Mesendoderm (in vitro differentiated cells): ENCODE measurements at regions not wholly inside any gene's neighbourhood (a gene's known extent, or its start where the extent isn't known, plus 50 kb on each side); places are given as distances from the start of the nearest gene placed in this dataset.

Source experiments
- DNase-seq: peaks from one replicate; pipeline ENCODE4 v3.0.0; 2013
- H2AK5ac ChIP-seq: 2 replicates; pipeline ENCODE4 v1.6.1; 2013; ENCODE audit warnings: low read length, inconsistent platforms
- H2BK120ac ChIP-seq: 2 replicates; pipeline ENCODE4 v1.6.1; 2013; ENCODE audit warnings: low read depth, mild to moderate bottlenecking, low read length, moderate library complexity, mixed read lengths
- H2BK15ac ChIP-seq: replicated peaks from 2 replicates; pipeline ENCODE4 v1.6.1; 2013; ENCODE audit warnings: low read depth, mild to moderate bottlenecking, moderate library complexity
- H2BK5ac ChIP-seq: 2 replicates; pipeline ENCODE4 v1.6.1; 2013; ENCODE audit warnings: low read length, inconsistent platforms
- H3K18ac ChIP-seq: 2 replicates; pipeline ENCODE4 v1.6.1; 2013; ENCODE audit warnings: mild to moderate bottlenecking, low read length, mixed read lengths
- H3K23ac ChIP-seq: one replicate; pipeline ENCODE4 v1.6.1; 2013; ENCODE audit warnings: low read length
- H3K27ac ChIP-seq: 2 replicates; pipeline ENCODE4 v1.5.1; 2013; ENCODE audit warnings: low read depth, mild to moderate bottlenecking, inconsistent platforms, low read length, moderate library complexity
- H3K27me3 ChIP-seq: 2 replicates; pipeline ENCODE4 v1.6.1; 2013; ENCODE audit warnings: low read length, control low read depth, mild to moderate bottlenecking, inconsistent platforms; ENCODE audit not compliant: insufficient read depth, poor library complexity
- H3K36me3 ChIP-seq: 2 replicates; pipeline ENCODE4 v1.6.1; 2013; ENCODE audit warnings: low read length, inconsistent platforms; ENCODE audit not compliant: control insufficient read depth, insufficient read depth
- H3K4ac ChIP-seq: one replicate; pipeline ENCODE4 v1.6.1; 2013; ENCODE audit warnings: low read depth, mild to moderate bottlenecking, low read length, moderate library complexity
- H3K4me1 ChIP-seq: 2 replicates; pipeline ENCODE4 v1.6.1; 2013; ENCODE audit warnings: low read depth, low read length, inconsistent platforms; ENCODE audit not compliant: control insufficient read depth
- H3K4me2 ChIP-seq: 2 replicates; pipeline ENCODE4 v1.6.1; 2013; ENCODE audit warnings: low read length
- H3K4me3 ChIP-seq: 2 replicates; pipeline ENCODE4 v1.5.1; 2013; ENCODE audit warnings: mild to moderate bottlenecking, low read length
- H3K56ac ChIP-seq: one replicate; pipeline ENCODE4 v1.6.1; 2013; ENCODE audit warnings: low read length
- H3K79me1 ChIP-seq: 2 replicates; pipeline ENCODE4 v1.6.1; 2013; ENCODE audit warnings: low read length, inconsistent platforms
- H3K79me2 ChIP-seq: 2 replicates; pipeline ENCODE4 v1.6.1; 2013; ENCODE audit warnings: mild to moderate bottlenecking, low read length; ENCODE audit not compliant: control insufficient read depth, insufficient read depth
- H3K9ac ChIP-seq: 2 replicates; pipeline ENCODE4 v1.6.1; 2013; ENCODE audit warnings: low read length, inconsistent platforms
- H4K5ac ChIP-seq: one replicate; pipeline ENCODE4 v1.6.1; 2013; ENCODE audit warnings: low read length
- H4K8ac ChIP-seq: one replicate; pipeline ENCODE4 v1.6.1; 2013; ENCODE audit warnings: low read depth, mild to moderate bottlenecking, control low read depth, low read length, moderate library complexity
- WGBS: extraction: QIAGEN DNeasy Blood & Tissue Kit; methylation state at CpG from one replicate; pipeline ENCODE4 v1.1.7; 2013; ENCODE audit warnings: low lambda C conversion rate, missing lambda C conversion rate; ENCODE audit not compliant: insufficient coverage; ENCODE audit errors: extremely low coverage; 5-methylcytosine and 5-hydroxymethylcytosine counted together

DNA sequence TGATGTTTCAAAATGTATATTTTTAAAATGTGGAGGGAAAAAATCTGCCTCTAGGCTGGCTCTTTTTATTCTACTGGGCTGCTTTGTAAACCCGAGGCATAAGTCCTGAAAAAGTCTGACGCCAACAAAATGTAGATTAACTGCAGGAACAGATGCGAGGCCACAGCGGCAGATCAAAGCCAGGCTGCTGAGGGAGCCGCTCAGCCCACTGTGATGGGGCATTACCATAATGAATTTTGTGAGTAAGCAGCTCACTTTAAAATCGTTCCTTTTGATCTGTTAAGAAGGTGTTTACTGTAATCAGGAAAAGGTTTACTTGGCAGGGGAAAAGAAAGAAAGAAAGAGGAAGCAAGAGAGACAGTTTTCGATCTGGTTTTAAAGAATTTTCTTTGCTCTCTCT lies 269.0 kb downstream of the ICOS start:
- no CpG with 5 or more reads among the region's 7 CpGs for WGBS
- Histone ChIP-seq H3K79me1 (no peaks in the 10 kb centered on the region), H4K8ac (no peak overlapping the region), H3K4me2 (no peak overlapping the region), H3K79me2 (no peaks in the 10 kb centered on the region), H3K4me3 (no peak overlapping the region), H3K27me3 (no peaks in the 10 kb centered on the region), H3K23ac (no peak overlapping the region), H3K18ac (peak overlapping the region; percentile 98), H2AK5ac (no peak overlapping the region), H2BK120ac (peak overlapping the region; percentile 86), H4K5ac (no peak overlapping the region), H3K4ac (no peak overlapping the region), H3K9ac (no peak overlapping the region), H2BK5ac (peak overlapping the region; percentile 90), H2BK15ac (no peak overlapping the region), H3K36me3 (no peaks in the 10 kb centered on the region), H3K27ac (peak overlapping the region; percentile 93), H3K56ac (no peak overlapping the region), H3K4me1 (peaks cover 9% of the 10 kb centered on the region)
- DNase-seq = peak; percentile 96

DNA sequence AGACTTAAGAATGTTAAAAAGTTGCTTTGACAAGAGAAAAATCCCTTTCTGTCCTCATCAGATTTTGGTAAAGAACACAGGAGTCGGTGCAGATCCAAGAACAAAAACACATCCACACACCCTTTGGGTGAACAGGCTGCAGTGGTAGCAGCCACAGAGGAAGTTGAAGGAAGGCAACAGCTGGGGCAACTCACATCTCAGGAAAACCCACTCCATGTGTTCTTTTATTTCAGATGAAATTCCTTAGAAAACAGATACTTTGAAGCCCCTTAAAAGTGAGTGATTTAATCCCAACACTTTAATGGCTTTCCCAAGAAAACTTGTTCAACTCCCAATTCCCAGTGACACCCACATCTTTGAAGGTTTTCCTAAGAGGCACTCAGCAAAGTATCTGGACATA lies 271.3 kb downstream of the ICOS start:
- H2BK120ac ChIP-seq = no peak overlapping the region
- peaks cover 9% of the 10 kb centered on the region for H3K4me1 ChIP-seq
- no peak overlapping the region for H3K23ac ChIP-seq
- no peak overlapping the region for H4K8ac ChIP-seq
- H3K9ac ChIP-seq = no peak overlapping the region
- no peaks in the 10 kb centered on the region for H3K79me1 ChIP-seq
- H2BK5ac ChIP-seq = peak overlapping the region; percentile 13
- no peak overlapping the region for H3K4me2 ChIP-seq
- H2BK15ac ChIP-seq = no peak overlapping the region
- H4K5ac ChIP-seq = no peak overlapping the region
- no peak for DNase-seq
- no peaks in the 10 kb centered on the region for H3K36me3 ChIP-seq
- no peak overlapping the region for H3K4ac ChIP-seq
- H2AK5ac ChIP-seq = no peak overlapping the region
- H3K18ac ChIP-seq = no peak overlapping the region
- no CpG with 5 or more reads among the region's 1 CpG for WGBS
- H3K56ac ChIP-seq = no peak overlapping the region
- no peak overlapping the region for H3K27ac ChIP-seq
- no peaks in the 10 kb centered on the region for H3K27me3 ChIP-seq
- no peaks in the 10 kb centered on the region for H3K79me2 ChIP-seq
- H3K4me3 ChIP-seq = no peak overlapping the region

DNA sequence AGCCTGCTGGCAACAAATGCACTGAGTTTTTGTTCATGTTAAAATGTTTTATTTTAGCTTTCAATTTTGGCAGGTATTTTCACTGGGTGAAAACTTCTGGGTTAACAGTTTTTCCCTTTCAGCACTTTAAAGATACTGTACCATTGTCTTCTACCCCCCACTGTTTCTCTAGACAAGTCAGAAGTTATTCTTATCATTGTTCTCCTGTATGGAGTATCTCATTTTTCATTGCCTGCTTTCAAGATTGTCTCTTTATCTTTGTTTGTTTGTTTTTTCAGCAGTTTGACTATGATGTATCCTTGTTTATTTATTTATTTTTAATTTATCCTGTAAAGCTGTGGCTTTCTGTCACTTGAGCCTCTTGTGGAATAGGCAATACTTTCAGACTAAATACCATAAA lies 277.0 kb downstream of the ICOS start:
- Histone ChIP-seq H3K79me2 (no peaks in the 10 kb centered on the region), H3K79me1 (no peaks in the 10 kb centered on the region), H3K18ac (no peak overlapping the region), H3K23ac (no peak overlapping the region), H2BK120ac (no peak overlapping the region), H3K4ac (no peak overlapping the region), H4K8ac (no peak overlapping the region), H3K9ac (no peak overlapping the region), H3K56ac (no peak overlapping the region), H3K4me3 (no peak overlapping the region), H2BK5ac (no peak overlapping the region), H2AK5ac (no peak overlapping the region), H3K4me2 (no peak overlapping the region), H3K27me3 (no peaks in the 10 kb centered on the region), H4K5ac (no peak overlapping the region), H3K4me1 (no peaks in the 10 kb centered on the region), H2BK15ac (no peak overlapping the region), H3K27ac (no peak overlapping the region), H3K36me3 (no peaks in the 10 kb centered on the region)
- DNase-seq = peak; percentile 25

DNA sequence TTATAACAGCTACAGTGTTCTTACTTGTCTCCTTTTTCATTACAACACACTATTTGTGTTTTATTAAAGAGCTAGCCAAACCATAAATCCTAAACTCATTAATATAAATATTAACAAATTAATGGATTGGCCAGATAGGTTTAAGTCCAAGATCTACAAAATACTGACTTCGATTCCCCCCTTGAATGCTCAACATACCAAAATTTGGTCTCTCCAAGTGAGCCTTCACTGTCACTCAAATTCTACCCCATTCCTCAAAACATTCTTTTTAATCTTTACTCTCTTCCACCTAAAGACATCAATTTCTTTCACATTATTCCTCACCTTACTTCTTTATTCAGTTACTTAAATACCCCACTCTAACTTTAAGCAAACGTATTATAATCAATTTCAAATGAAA lies 281.5 kb downstream of the ICOS start:
- no peak for DNase-seq
- no peaks in the 10 kb centered on the region for H3K36me3 ChIP-seq
- no peak overlapping the region for H4K5ac ChIP-seq
- 100% methylated on average over 1 of the region's 2 CpGs for WGBS
- no peak overlapping the region for H3K23ac ChIP-seq
- H3K9ac ChIP-seq = no peak overlapping the region
- no peak overlapping the region for H2AK5ac ChIP-seq
- no peak overlapping the region for H3K4ac ChIP-seq
- no peak overlapping the region for H3K56ac ChIP-seq
- no peak overlapping the region for H3K18ac ChIP-seq
- no peak overlapping the region for H2BK120ac ChIP-seq
- no peaks in the 10 kb centered on the region for H3K79me2 ChIP-seq
- no peak overlapping the region for H3K4me2 ChIP-seq
- no peak overlapping the region for H3K4me3 ChIP-seq
- H3K27me3 ChIP-seq = no peaks in the 10 kb centered on the region
- H4K8ac ChIP-seq = no peak overlapping the region
- H3K79me1 ChIP-seq = no peaks in the 10 kb centered on the region
- no peak overlapping the region for H2BK5ac ChIP-seq
- H3K27ac ChIP-seq = no peak overlapping the region
- H3K4me1 ChIP-seq = no peaks in the 10 kb centered on the region
- no peak overlapping the region for H2BK15ac ChIP-seq

DNA sequence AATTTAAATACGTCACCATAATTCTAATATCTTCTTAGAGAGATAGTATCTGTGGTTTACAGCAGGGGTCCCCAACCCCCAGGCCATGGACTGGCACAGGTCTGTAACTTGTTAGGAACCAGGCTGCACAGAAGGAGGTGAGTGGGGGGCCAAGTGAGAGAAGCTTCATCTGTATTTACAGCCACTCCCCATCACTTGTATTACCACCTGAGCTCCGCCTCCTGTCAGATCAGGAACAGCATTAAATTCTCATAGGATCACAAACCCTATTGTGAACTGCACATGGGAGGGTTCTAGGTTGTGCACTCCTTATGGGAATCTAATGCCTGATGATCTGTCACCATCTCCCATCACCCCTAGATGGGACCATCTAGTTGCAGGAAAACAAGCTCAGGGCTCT lies 282.6 kb downstream of the ICOS start:
- Histone ChIP-seq H2AK5ac (no peak overlapping the region), H3K23ac (no peak overlapping the region), H2BK15ac (no peak overlapping the region), H3K4ac (no peak overlapping the region), H3K79me1 (no peaks in the 10 kb centered on the region), H3K36me3 (no peaks in the 10 kb centered on the region), H3K18ac (no peak overlapping the region), H3K27ac (no peak overlapping the region), H3K27me3 (no peaks in the 10 kb centered on the region), H3K56ac (no peak overlapping the region), H3K9ac (no peak overlapping the region), H3K4me2 (no peak overlapping the region), H4K5ac (no peak overlapping the region), H2BK5ac (no peak overlapping the region), H2BK120ac (no peak overlapping the region), H3K79me2 (no peaks in the 10 kb centered on the region), H4K8ac (no peak overlapping the region), H3K4me1 (no peaks in the 10 kb centered on the region), H3K4me3 (no peak overlapping the region)
- DNase-seq = no peak
- 43% methylated on average over 1 of the region's 2 CpGs for WGBS

DNA sequence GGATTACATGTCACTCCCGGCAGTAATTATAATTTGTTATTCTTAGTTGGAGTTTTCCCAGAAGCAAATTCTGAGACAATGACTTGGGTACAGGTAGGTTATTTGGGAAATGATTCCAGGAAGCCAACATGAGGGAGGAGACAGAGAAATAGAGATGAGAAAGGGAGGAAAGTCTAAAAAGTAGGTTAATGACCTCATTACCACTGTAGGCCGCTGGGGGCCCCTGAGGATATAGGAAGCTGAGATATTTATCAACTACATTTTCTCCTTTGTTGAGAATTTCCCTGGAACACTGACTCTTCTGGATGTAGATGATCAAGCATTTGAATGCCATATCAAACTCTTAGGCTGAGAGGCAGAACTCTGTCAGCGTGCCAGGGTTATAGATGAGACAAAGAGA lies 284.3 kb downstream of the ICOS start:
- no peak for DNase-seq
- H2BK120ac ChIP-seq = no peak overlapping the region
- no peaks in the 10 kb centered on the region for H3K4me1 ChIP-seq
- no peak overlapping the region for H3K27ac ChIP-seq
- H2BK5ac ChIP-seq = no peak overlapping the region
- no peak overlapping the region for H3K4me3 ChIP-seq
- no peak overlapping the region for H4K5ac ChIP-seq
- no peak overlapping the region for H3K23ac ChIP-seq
- no peak overlapping the region for H3K9ac ChIP-seq
- WGBS = no CpG with 5 or more reads among the region's 3 CpGs
- no peaks in the 10 kb centered on the region for H3K79me1 ChIP-seq
- H3K79me2 ChIP-seq = no peaks in the 10 kb centered on the region
- no peak overlapping the region for H3K56ac ChIP-seq
- H3K18ac ChIP-seq = no peak overlapping the region
- H4K8ac ChIP-seq = no peak overlapping the region
- no peak overlapping the region for H2AK5ac ChIP-seq
- no peaks in the 10 kb centered on the region for H3K36me3 ChIP-seq
- no peaks in the 10 kb centered on the region for H3K27me3 ChIP-seq
- H3K4me2 ChIP-seq = no peak overlapping the region
- no peak overlapping the region for H3K4ac ChIP-seq
- no peak overlapping the region for H2BK15ac ChIP-seq
